WTC11 (cell line): ENCODE measurements at regions not wholly inside any gene's neighbourhood (a gene's known extent, or its start where the extent isn't known, plus 50 kb on each side); places are given as distances from the start of the nearest gene placed in this dataset.
A peak's percentile ranks its signal among the peaks of the same experiment; 100 is the strongest.

ENCODE experiments used
- ATAC-seq: fragments of 200-7000 bp; cut with Tn5 transposase; 2 replicates; pipeline ENCODE4 v1.10.0; 2021; ENCODE audit warnings: mild to moderate bottlenecking, moderate library complexity
- CTCF ChIA-PET: fragments of 300-600 bp; sonication (Branson Sonifier 250); formaldehyde crosslinking; loops from one replicate; lab custom pipeline; 2021; ENCODE audit warnings: antibody characterized with exemption; lab: Charles Lee
- POLR2A ChIA-PET: fragments of 350-600 bp; sonication (Branson Sonifier 250); formaldehyde crosslinking; loops from one replicate; lab custom pipeline; 2021; ENCODE audit warnings: antibody characterized with exemption; lab: Charles Lee
- DNase-seq: peaks from one replicate; pipeline ENCODE4 v3.0.0; 2021; ENCODE audit warnings: low spot score
- H3K27ac Mint-ChIP-seq: 2 replicates; pipeline ENCODE4 v1.8.0; 2021; ENCODE audit warnings: mixed read lengths
- H3K27me3 Mint-ChIP-seq: 2 replicates; pipeline ENCODE4 v1.8.0; 2021; ENCODE audit warnings: low read depth, mild to moderate bottlenecking, moderate library complexity, mixed read lengths
- H3K36me3 Mint-ChIP-seq: 2 replicates; pipeline ENCODE4 v1.8.0; 2021; ENCODE audit warnings: mixed read lengths
- H3K4me1 Mint-ChIP-seq: 2 replicates; pipeline ENCODE4 v1.8.0; 2022; ENCODE audit warnings: mixed read lengths
- H3K4me3 Mint-ChIP-seq: 2 replicates; pipeline ENCODE4 v1.8.0; 2021; ENCODE audit warnings: mild to moderate bottlenecking, moderate library complexity, mixed read lengths
- H3K9me3 Mint-ChIP-seq: 2 replicates; pipeline ENCODE4 v1.8.0; 2021; ENCODE audit warnings: mixed read lengths
- CREM ChIP-seq: sonication (generic); formaldehyde crosslinking; IDR thresholded peaks from 2 replicates; pipeline ENCODE4 v1.8.1; 2022; ENCODE audit warnings: mild to moderate bottlenecking, missing genetic modification reagents, moderate library complexity
- ETV6 ChIP-seq: sonication (generic); formaldehyde crosslinking; IDR thresholded peaks from 2 replicates; pipeline ENCODE4 v1.8.1; 2022; ENCODE audit warnings: mild to moderate bottlenecking, missing genetic modification reagents
- FOXK1 ChIP-seq: sonication (generic); formaldehyde crosslinking; IDR thresholded peaks from 2 replicates; pipeline ENCODE4 v1.8.0; 2022; ENCODE audit warnings: mild to moderate bottlenecking, moderate library complexity, missing genetic modification reagents
- GTF2I ChIP-seq: fragments of 250-450 bp; sonication (Bioruptor Pico); conservative IDR thresholded peaks from 2 replicates; pipeline ENCODE4 v1.4.0; 2021; ENCODE audit warnings: mild to moderate bottlenecking
- HMGA2 ChIP-seq: fragments of 250-450 bp; sonication (Bioruptor Pico); IDR thresholded peaks from 2 replicates; pipeline ENCODE4 v1.4.0; 2021; ENCODE audit warnings: mild to moderate bottlenecking, moderate library complexity
- KAT7 ChIP-seq: sonication (generic); formaldehyde crosslinking; IDR thresholded peaks from 2 replicates; pipeline ENCODE4 v1.8.1; 2023; ENCODE audit warnings: missing genetic modification reagents, mild to moderate bottlenecking, borderline replicate concordance
- MYBL2 ChIP-seq: sonication (generic); formaldehyde crosslinking; IDR thresholded peaks from 2 replicates; pipeline ENCODE4 v1.8.1; 2023; ENCODE audit warnings: mild to moderate bottlenecking, moderate library complexity, missing genetic modification reagents
- NFATC4 ChIP-seq: fragments of 250-450 bp; sonication (Bioruptor Pico); IDR thresholded peaks from 2 replicates; pipeline ENCODE4 v1.9.0; 2021; ENCODE audit warnings: mild to moderate bottlenecking
- NFE2L1 ChIP-seq: sonication (generic); formaldehyde crosslinking; IDR thresholded peaks from 2 replicates; pipeline ENCODE4 v1.8.1; 2023; ENCODE audit warnings: missing genetic modification reagents
- NR1H2 ChIP-seq: sonication (generic); formaldehyde crosslinking; IDR thresholded peaks from 2 replicates; pipeline ENCODE4 v1.9.0; 2021; ENCODE audit warnings: mild to moderate bottlenecking, moderate library complexity, missing genetic modification reagents
- OVOL2 ChIP-seq: fragments of 250-450 bp; sonication (Bioruptor Pico); IDR thresholded peaks from 2 replicates; pipeline ENCODE4 v1.9.0; 2021; ENCODE audit warnings: mild to moderate bottlenecking, borderline replicate concordance
- SOX15 ChIP-seq: fragments of 250-450 bp; sonication (Bioruptor Pico); IDR thresholded peaks from 2 replicates; pipeline ENCODE4 v1.9.0; 2021; ENCODE audit warnings: mild to moderate bottlenecking
- SP1 ChIP-seq: sonication (generic); formaldehyde crosslinking; conservative IDR thresholded peaks from 2 replicates; pipeline ENCODE4 v1.8.1; 2022; ENCODE audit warnings: missing genetic modification reagents
- ZNF138 ChIP-seq: sonication (generic); formaldehyde crosslinking; conservative IDR thresholded peaks from 2 replicates; pipeline ENCODE4 v1.8.1; 2022; ENCODE audit warnings: mild to moderate bottlenecking, moderate library complexity, missing genetic modification reagents
- ZNF317 ChIP-seq: sonication (generic); formaldehyde crosslinking; IDR thresholded peaks from 2 replicates; pipeline ENCODE4 v1.8.1; 2023; ENCODE audit warnings: low read depth, mild to moderate bottlenecking, moderate library complexity, missing genetic modification reagents, borderline replicate concordance
- ZNF396 ChIP-seq: fragments of 250-450 bp; sonication (Bioruptor Pico); IDR thresholded peaks from 2 replicates; pipeline ENCODE4 v1.8.0; 2021; ENCODE audit warnings: mild to moderate bottlenecking, moderate library complexity, borderline replicate concordance
- ZNF416 ChIP-seq: fragments of 250-450 bp; sonication (Bioruptor Pico); IDR thresholded peaks from 2 replicates; pipeline ENCODE4 v1.9.0; 2021; ENCODE audit warnings: mild to moderate bottlenecking, inconsistent platforms
- ZNF671 ChIP-seq: fragments of 250-450 bp; sonication (Bioruptor Pico); IDR thresholded peaks from 2 replicates; pipeline ENCODE4 v1.8.0; 2021; ENCODE audit warnings: mild to moderate bottlenecking
- TF ChIP-seq, protein P1 (sequence below): sonication (generic); formaldehyde crosslinking; IDR thresholded peaks from 2 replicates; pipeline ENCODE4 v1.8.0; 2022; ENCODE audit warnings: missing genetic modification reagents
- TF ChIP-seq, protein P2 (sequence below): sonication (generic); formaldehyde crosslinking; IDR thresholded peaks from 2 replicates; pipeline ENCODE4 v1.8.1; 2022; ENCODE audit warnings: low read depth, mild to moderate bottlenecking, moderate library complexity, missing genetic modification reagents, borderline replicate concordance
- TF ChIP-seq, protein P3 (sequence below): sonication (generic); formaldehyde crosslinking; IDR thresholded peaks from 2 replicates; pipeline ENCODE4 v1.8.0; 2022; ENCODE audit warnings: mild to moderate bottlenecking, missing genetic modification reagents
- TF ChIP-seq, protein P4 (sequence below): fragments of 250-450 bp; sonication (Bioruptor Pico); IDR thresholded peaks from 2 replicates; pipeline ENCODE4 v2.1.2; 2022; ENCODE audit warnings: mild to moderate bottlenecking, moderate library complexity
- TF ChIP-seq, protein P5 (sequence below): sonication (generic); formaldehyde crosslinking; IDR thresholded peaks from 2 replicates; pipeline ENCODE4 v1.8.1; 2022; ENCODE audit warnings: mild to moderate bottlenecking, missing genetic modification reagents, moderate library complexity, borderline replicate concordance
- TF ChIP-seq, protein P6 (sequence below): sonication (generic); formaldehyde crosslinking; IDR thresholded peaks from 2 replicates; pipeline ENCODE4 v1.8.0; 2022; ENCODE audit warnings: mild to moderate bottlenecking, missing genetic modification reagents

DNA sequence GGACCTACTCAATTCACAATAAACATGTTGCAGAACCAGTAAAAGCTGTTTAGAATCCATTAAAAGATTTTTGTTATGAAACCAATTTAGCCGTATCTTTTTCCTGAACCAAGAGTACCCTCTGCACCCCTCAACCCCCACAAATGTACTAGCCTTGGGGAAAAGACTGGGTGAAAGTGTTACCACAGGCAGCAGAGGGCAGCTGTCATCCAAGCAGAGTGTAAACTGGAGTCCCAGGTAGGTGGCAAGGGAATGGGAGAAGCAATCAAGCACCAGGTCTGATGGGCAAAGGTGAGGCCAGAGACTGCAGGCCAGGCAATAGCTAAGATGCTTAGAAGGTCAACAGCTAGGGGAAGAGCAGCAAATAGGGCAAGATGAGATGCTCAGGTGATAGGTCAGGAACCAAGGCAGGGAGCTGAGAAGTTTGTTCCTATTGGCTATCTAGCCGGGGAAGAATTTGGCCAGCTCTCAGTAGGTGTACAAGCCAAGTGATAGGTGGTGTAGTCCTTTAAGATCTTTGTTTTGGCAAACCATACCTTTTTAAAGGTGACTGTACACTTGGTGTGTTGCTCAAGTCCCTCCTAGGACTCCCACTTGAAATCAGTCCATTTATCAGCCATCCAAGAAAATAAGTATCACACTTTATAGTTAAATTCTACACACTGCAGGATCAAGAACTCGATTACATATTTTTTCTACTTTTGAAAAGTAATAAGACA, 77.8 kb upstream of the CCDC112 start:
- ATAC-seq = peak; percentile 19
- Mint-ChIP-seq H3K27me3 (no peaks in the 10 kb centered on the region), H3K4me1 (peaks cover 38% of the 10 kb centered on the region), H3K9me3 (no peaks in the 10 kb centered on the region), H3K36me3 (no peaks in the 10 kb centered on the region), H3K27ac (no peak overlapping the region), H3K4me3 (no peak overlapping the region)
- TF ChIP-seq ZNF396 (CRISPR knock-in tag) = no peak
- TF ChIP-seq, protein P1, sequence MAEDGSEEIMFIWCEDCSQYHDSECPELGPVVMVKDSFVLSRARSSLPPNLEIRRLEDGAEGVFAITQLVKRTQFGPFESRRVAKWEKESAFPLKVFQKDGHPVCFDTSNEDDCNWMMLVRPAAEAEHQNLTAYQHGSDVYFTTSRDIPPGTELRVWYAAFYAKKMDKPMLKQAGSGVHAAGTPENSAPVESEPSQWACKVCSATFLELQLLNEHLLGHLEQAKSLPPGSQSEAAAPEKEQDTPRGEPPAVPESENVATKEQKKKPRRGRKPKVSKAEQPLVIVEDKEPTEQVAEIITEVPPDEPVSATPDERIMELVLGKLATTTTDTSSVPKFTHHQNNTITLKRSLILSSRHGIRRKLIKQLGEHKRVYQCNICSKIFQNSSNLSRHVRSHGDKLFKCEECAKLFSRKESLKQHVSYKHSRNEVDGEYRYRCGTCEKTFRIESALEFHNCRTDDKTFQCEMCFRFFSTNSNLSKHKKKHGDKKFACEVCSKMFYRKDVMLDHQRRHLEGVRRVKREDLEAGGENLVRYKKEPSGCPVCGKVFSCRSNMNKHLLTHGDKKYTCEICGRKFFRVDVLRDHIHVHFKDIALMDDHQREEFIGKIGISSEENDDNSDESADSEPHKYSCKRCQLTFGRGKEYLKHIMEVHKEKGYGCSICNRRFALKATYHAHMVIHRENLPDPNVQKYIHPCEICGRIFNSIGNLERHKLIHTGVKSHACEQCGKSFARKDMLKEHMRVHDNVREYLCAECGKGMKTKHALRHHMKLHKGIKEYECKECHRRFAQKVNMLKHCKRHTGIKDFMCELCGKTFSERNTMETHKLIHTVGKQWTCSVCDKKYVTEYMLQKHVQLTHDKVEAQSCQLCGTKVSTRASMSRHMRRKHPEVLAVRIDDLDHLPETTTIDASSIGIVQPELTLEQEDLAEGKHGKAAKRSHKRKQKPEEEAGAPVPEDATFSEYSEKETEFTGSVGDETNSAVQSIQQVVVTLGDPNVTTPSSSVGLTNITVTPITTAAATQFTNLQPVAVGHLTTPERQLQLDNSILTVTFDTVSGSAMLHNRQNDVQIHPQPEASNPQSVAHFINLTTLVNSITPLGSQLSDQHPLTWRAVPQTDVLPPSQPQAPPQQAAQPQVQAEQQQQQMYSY (CRISPR knock-in tag) = no peak
- TF ChIP-seq, protein P2, sequence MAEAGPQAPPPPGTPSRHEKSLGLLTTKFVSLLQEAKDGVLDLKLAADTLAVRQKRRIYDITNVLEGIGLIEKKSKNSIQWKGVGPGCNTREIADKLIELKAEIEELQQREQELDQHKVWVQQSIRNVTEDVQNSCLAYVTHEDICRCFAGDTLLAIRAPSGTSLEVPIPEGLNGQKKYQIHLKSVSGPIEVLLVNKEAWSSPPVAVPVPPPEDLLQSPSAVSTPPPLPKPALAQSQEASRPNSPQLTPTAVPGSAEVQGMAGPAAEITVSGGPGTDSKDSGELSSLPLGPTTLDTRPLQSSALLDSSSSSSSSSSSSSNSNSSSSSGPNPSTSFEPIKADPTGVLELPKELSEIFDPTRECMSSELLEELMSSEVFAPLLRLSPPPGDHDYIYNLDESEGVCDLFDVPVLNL (CRISPR knock-in tag) = no peak
- TF ChIP-seq FOXK1 (CRISPR knock-in tag) = no peak
- TF ChIP-seq HMGA2 (CRISPR knock-in tag) = no peak
- TF ChIP-seq GTF2I = no peak
- TF ChIP-seq SP1 = no peak
- TF ChIP-seq ETV6 (CRISPR knock-in tag) = no peak
- TF ChIP-seq KAT7 = no peak
- TF ChIP-seq, protein P3, sequence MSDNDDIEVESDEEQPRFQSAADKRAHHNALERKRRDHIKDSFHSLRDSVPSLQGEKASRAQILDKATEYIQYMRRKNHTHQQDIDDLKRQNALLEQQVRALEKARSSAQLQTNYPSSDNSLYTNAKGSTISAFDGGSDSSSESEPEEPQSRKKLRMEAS (CRISPR knock-in tag) = no peak
- TF ChIP-seq OVOL2 (CRISPR knock-in tag) = no peak
- TF ChIP-seq NR1H2 (CRISPR knock-in tag) = no peak
- no peak for TF ChIP-seq MYBL2 (CRISPR knock-in tag)
- TF ChIP-seq ZNF416 (CRISPR knock-in tag) = no peak
- TF ChIP-seq, protein P4, sequence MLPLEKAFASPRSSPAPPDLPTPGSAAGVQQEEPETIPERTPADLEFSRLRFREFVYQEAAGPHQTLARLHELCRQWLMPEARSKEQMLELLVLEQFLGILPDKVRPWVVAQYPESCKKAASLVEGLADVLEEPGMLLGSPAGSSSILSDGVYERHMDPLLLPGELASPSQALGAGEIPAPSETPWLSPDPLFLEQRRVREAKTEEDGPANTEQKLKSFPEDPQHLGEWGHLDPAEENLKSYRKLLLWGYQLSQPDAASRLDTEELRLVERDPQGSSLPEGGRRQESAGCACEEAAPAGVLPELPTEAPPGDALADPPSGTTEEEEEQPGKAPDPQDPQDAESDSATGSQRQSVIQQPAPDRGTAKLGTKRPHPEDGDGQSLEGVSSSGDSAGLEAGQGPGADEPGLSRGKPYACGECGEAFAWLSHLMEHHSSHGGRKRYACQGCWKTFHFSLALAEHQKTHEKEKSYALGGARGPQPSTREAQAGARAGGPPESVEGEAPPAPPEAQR (CRISPR knock-in tag) = no peak
- TF ChIP-seq ZNF671 (CRISPR knock-in tag) = no peak
- no peak for TF ChIP-seq ZNF138
- TF ChIP-seq NFATC4 (CRISPR knock-in tag) = no peak
- TF ChIP-seq SOX15 = no peak
- CTCF ChIA-PET = interaction anchor here (1.6 to 1.7 kb wide), 2 partner anchors 65 to 200 kb away, joined by 4 to 16 read pairs; no protein-coding TSS in a partner anchor
- no peak for DNase-seq
- POLR2A ChIA-PET = no interaction called here

DNA sequence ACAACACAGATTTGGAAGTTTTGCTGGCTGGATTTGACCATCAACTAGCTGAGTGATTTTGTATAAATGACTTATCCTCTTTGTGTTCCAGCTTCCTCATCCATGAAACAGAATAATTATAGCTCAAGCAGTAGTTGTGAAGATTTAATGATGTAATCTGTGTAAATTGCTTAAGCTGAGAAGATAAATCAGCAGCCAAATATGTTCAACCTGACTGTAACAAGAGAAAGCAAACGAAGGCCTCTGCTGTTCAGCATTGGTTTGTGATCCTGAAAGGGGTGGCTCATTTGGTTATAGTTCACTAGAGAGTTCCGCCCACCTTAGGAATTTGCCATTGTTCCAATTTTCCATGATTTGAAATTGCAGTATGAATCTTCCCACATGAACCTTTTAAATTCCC, 75.7 kb upstream of the CCDC112 start:
- no peak overlapping the region for H3K27ac Mint-ChIP-seq
- peaks cover 51% of the 10 kb centered on the region for H3K4me1 Mint-ChIP-seq
- ATAC-seq = no peak
- H3K36me3 Mint-ChIP-seq = no peaks in the 10 kb centered on the region
- no peaks in the 10 kb centered on the region for H3K9me3 Mint-ChIP-seq
- DNase-seq = no peak
- H3K4me3 Mint-ChIP-seq = no peak overlapping the region
- ChIA-PET CTCF (no interaction called here), POLR2A (interaction anchor here (0.6 kb wide), 1 partner anchor 275 kb away, joined by 3 read pairs; no protein-coding TSS in a partner anchor)
- no peaks in the 10 kb centered on the region for H3K27me3 Mint-ChIP-seq
- TF ChIP-seq ZNF317 (no peak), CREM (no peak), ZNF416 (CRISPR knock-in tag) (no peak), NFE2L1 (CRISPR knock-in tag) (no peak)
- TF ChIP-seq, protein P5, sequence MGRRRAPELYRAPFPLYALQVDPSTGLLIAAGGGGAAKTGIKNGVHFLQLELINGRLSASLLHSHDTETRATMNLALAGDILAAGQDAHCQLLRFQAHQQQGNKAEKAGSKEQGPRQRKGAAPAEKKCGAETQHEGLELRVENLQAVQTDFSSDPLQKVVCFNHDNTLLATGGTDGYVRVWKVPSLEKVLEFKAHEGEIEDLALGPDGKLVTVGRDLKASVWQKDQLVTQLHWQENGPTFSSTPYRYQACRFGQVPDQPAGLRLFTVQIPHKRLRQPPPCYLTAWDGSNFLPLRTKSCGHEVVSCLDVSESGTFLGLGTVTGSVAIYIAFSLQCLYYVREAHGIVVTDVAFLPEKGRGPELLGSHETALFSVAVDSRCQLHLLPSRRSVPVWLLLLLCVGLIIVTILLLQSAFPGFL (CRISPR knock-in tag) = no peak
- TF ChIP-seq, protein P6, sequence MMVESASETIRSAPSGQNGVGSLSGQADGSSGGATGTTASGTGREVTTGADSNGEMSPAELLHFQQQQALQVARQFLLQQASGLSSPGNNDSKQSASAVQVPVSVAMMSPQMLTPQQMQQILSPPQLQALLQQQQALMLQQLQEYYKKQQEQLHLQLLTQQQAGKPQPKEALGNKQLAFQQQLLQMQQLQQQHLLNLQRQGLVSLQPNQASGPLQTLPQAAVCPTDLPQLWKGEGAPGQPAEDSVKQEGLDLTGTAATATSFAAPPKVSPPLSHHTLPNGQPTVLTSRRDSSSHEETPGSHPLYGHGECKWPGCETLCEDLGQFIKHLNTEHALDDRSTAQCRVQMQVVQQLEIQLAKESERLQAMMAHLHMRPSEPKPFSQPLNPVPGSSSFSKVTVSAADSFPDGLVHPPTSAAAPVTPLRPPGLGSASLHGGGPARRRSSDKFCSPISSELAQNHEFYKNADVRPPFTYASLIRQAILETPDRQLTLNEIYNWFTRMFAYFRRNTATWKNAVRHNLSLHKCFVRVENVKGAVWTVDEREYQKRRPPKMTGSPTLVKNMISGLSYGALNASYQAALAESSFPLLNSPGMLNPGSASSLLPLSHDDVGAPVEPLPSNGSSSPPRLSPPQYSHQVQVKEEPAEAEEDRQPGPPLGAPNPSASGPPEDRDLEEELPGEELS = no peak
